SIG-M5 (cell line): ENCODE measurements at regions not wholly inside any gene's neighbourhood (a gene's known extent, or its start where the extent isn't known, plus 50 kb on each side); places are given as distances from the start of the nearest gene placed in this dataset.
"Not testable (repeated sequence)": the region's sequence is repeated elsewhere in the genome, so short reads cannot be mapped to it uniquely, and the experiment has no call there.

Experiments
- DNase-seq: peaks from one replicate; lab custom pipeline; 2025; lab: John Stamatoyannopoulos, UW

DNA sequence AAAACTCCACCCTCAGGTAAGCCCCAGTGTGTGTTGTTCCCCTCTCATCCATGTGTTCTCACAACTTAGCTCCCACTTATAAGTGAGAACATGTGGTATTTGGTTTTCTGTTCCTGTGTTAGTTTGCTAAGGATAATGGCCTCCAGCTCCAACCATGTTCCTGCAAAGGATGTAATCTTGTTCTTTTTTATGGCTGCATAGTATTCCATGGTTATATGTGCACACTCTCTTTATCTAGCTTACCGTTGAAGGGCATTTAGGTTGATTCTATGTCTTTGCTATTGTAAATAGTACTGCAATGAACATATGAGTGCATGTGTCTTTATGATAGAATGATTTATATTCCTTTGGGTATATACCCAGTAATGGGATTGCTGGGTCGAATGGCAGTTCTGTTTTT is 124.4 kb upstream of the RANBP3L start:
- not testable (repeated sequence) for DNase-seq

DNA sequence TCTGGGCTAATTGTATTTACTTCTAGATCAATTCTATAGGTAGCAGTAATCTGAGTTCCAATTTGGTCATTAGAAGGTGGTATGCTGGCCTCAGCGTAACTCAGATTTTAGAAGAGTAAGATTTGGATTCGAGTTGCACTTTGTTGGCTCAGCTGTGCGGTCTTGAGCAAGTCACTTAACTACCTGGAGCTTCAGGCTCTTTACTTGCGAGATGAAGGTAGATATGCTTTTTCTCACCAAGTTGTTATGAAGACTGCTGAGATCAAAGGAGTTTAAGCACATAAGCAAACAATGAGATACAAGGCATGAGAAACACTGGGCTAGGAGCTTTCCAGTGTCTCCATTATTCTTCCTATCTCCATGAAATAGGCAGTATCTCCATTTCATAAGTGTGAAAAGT is 133.8 kb upstream of the RANBP3L start:
- no peak for DNase-seq

DNA sequence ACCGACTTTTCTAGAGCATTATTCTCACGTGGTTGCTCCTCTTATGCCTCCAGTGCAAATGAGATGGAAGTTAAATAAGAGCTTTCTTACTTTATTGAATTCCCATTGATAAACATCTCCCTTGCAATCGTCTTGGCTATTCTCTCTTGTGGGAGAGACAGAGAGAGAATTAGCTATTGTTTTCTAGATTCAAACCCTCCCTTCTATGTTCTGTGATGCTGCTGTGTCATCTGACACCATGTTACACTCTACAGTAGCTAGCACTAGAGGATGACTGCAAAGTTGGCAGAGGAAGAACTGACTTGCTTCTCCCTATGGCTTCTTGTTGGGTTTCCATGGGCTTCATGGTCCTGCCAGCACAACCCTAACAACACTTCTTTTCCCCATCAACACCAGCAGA is 134.6 kb upstream of the RANBP3L start:
- no peak for DNase-seq

DNA sequence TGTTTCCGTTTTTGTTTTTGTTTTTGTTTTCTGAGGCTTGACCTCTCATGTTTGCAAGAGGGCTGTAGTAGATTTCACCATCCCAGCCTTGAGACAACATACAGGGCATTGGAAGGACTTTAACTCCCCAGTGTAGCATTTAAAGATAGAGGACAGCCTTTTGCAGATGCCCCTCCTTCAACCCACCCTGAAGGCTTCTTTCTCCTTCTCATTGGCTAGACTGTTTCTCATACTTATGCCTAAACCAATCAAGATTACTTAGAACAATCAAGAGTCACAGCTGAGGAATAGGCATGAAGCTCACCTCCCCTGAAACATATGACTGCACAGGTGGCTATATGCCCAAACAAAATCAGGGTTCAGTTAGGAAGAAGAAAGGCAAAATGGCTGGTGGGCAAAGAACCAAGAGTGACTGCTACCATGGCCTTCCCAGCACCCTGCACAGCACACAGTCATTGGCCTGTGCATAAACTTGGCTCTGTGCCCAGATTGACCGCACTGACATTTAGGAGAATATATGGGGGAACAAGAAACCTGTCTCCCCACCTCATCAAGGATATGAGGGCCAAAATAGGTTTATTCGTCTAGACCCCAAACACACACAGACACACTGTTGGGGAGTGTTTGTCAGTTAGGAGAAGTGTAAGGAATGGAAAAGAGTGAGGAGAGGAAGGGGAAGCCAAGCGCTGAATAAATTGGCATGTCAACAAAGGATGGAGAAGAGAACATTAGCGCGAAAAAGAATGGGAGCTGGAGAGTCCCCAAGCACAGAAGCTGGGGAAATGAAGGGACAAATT is 137.3 kb upstream of the RANBP3L start:
- no peak for DNase-seq

DNA sequence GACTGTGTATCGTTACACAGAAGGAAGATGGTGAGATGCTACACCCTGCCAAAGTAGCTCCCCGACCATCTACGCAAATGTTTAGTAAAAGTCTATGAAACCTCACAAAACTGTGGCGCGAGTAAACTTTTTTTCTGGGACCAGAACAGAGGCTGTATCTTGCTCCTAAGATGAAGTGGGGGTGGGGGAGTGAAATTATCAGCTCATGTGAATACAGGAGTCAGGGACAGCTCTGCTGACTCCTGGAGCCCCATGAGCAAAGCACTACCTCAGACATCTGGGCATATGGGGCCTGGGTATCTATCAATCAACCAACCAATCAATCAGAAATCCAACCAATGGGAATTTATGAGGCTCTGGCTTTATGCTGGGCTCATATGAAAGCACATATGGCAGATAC is 138.6 kb upstream of the RANBP3L start:
- DNase-seq: no peak

DNA sequence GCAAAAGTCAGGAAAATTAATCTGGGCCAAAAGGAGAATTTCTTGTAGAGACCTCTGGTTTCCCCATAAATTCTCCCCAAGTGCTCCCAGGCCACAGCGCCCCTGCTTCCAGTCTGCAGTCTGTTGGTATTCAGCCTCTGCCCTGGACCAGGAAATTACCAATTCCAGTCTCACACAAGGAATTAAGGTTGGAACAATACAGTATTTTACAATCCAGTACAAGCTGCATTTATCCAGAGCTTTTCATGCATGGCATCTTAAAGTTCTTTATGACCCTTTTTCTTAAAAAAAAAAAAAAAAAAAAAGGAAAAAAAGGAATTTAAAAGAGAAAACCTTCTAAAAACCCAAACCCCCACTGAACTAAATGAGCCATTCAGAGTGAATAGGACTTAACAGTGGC is 139.6 kb upstream of the RANBP3L start:
- DNase-seq: no peak

DNA sequence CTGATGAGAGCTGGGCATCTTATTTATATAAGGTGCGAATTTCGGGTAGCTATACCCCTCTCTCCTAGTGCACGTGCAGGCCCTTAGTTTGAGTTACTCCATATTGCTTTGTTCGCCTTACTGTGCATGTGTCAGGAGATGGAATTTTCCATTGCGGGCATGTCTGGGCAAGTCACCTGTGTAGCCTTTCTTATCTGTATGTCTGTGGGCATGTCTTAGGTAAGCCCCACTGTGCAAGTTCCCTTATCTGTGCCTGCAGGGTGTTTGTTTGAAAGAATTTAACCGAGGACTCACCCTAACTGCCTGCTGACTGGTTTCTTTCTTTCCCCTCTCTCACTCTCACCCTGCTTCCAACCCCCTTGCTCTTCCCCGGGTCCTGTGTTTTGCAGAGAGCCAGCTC is 140.7 kb upstream of the RANBP3L start:
- DNase-seq: no peak

DNA sequence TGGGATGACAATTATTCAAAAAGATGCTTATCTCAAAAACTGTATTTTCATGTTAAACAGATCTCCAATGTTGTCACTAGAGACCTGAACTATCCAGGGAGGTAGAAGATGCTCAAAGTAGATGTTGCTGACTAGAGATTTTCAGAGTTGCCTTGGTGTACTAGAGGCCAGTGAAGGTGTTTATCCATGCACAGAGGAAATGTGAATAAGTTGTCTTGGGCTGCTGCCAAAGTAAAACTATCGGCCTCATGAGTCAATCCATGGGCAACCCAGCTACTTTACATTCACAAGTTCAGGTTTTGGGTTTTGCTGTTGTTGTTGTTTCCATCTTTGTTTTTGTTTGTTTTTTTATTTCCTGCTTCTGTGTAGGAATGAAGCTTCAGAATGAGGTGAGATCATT is 141.1 kb upstream of the RANBP3L start:
- DNase-seq: no peak

DNA sequence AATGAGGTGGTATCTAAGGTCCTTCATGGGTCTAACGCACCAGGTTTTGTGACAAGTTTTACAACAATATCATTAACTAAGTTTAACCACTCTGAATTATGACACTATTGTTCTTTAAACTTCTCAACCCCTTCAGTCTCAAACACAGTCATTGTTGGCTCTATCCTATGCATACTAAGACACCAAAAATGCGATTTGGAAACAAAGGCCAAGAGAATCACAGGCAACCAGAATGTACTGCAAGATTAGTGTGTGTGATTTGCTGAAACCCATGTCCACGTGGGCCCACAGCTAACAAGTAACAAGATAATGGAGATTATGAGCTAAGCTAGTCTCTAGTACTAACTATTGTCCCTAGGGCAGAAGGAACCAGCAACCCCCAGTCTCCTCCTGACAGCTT is 142.2 kb upstream of the RANBP3L start:
- DNase-seq: no peak

DNA sequence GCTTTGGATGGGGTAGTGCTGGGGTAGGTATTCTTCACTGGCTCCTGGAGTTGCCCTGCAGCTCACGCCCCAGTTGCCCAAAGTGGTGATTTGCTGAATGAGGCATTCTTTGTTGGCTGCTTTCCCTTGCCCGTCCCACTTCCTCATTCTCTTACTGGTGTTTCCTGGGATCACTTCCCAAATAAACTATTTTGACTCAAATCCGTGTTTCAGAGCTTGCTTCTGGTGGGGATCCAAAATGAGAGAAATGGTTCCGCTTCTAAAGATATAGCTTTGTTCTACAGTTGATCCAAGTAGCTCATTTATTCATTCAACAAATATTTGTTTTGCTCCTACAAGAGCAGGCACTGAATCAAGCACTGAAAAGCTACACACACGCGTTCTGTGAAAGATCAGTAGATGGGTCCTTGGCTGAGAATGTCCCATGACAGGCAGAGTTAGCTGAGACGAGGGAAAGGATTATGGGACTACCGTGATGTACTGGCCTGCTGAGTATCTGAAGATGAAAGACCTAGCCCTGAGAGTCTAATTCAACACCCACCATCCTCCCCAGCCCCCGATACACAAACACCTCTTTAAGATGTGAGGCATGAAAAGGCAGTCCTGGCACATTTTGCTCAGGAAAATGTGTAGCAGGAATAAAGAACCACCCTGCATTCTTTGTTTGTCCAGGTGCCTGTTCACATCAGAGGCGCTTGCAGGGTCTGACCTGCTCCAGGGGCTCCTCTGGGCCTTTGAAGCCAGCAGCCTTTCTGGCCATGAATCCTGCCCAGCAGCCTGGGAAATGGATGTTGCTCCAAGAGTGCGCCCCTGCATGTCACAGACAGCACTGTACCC is 143.1 kb upstream of the RANBP3L start:
- DNase-seq: no peak

DNA sequence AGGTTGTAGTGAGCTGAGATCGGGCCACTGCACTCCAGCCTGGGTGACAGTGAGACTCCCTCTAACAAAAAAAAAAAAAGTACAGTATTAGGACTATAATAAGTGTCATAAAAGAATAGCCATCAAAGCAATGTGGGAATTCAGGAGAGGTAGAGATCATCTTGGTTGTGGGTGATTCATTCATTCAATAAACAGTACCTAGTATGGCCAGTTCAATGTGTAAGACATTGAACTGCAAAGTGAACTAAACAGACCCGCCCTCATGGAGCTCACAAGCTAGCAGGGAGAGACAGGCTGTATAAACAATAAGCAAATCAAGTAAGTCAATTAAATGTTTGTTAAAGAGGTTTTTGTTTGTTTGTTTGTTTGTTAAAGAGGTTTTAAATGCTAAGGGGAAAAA is 146.1 kb upstream of the RANBP3L start:
- DNase-seq: no peak

DNA sequence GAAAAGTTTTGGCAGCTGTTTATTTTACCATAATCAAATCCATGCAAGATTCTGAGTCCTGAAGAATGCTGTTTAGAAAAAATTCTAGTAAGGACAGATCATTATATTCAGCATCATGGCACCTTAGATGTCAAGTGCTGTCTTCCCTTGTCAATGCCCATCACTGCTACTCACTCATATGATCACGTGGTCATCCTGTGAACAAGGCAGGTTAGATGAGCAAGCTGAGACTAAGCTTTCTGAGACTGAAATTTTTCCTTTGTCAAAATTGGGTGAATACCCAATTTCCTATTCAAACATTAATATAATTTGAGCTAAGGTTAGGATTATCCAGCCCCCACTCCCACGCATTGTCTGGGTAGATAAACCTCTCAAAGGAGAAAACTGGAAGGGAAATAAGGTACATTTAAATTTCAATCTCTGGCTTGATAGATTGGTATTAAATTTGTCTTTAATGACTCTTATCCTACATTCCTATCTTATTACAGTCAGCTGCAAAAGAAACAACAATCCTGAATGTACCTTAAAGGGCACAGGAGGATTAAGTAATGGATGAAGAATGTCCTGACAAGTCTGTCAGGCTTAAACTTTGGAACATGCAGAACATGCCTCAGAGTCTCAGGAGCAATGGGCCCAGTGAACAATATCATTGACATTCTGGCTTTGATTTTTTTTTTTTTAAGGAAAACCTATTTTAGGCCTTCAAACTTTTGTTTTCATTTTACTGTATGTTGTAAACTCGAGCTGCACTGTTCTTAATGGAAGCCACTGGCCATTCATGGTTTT is 148.7 kb upstream of the RANBP3L start:
- no peak for DNase-seq

DNA sequence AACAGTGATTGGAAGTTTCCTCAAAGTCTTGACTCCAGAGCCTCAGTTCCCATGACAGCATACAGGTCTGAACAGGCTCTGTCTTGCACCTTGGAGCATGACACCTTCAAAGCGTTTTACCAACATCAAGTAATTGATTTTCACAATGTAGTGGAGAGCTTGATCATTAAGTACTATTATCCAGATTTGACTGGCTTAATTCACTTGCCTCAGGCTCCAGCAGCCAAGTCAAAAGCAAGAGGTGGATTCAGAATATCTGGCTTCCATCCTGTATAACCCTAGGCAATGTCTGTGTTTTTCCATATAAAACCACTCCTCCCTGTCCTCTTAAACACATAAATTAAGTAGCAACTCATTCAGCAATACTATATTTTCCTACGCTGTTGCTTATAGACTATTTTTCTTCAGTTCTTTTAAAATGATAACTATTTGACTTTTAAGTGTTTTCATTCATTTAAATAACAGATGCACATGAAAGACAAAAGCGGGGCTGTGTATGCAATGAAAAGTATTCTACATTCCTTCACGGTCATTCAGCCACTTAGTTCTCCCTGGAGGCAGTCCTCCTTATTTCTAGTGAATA is 150.8 kb upstream of the RANBP3L start:
- no peak for DNase-seq

DNA sequence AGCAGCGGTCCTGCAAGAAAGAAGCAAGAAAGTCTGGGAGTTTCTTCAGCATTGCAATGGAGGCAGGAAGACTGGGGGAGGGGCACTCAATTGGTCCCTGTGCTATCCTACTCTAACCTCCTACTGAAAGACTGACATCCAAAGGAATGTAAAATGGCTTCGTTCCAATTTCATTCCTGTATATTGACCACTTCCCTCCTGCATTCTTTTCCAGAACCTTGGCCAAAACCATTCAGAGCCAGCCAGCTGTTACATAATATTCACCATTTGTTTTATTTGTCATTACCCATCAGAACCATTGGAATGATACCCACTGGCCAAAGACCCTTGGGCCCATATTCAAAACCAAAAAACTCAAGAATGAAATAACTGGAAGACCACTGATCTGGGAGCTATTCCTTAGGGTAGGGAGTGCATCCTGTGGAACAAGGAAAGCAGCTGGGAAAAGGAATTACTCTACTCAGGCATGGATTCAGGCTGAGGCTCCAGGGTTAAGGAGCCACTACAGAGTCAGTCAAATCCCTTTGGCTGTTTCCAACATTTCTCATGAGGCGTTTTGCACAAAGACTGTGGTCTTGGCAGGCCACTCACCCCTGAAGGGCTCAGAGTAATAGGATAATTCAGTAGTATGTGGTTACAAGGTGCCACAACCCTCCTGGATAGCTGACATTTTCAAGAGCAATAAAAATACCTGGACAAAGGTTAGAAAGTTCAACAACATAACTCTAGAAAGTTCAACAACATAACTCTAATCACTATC is 148.7 kb upstream of the SLC1A3 start:
- no peak for DNase-seq

DNA sequence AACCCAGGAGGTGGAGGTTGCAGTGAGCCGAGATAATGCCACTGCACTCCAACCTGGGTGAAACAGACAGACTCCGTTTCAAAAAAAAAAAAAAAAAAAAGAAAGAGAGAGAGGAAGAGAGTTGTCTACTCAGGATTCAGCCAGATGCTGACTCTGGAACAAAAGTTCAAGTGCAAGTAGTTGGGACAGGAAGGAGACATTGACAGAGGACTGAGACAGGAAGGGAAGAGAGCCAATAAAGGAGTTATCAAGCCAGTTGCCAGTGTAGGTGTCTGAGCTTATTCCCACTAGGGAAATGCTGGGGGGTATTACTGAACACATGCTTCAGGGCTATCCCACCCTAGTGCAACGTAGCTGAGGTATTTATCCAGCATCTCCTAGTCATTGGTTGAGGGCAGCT is 147.7 kb upstream of the SLC1A3 start:
- DNase-seq: no peak

DNA sequence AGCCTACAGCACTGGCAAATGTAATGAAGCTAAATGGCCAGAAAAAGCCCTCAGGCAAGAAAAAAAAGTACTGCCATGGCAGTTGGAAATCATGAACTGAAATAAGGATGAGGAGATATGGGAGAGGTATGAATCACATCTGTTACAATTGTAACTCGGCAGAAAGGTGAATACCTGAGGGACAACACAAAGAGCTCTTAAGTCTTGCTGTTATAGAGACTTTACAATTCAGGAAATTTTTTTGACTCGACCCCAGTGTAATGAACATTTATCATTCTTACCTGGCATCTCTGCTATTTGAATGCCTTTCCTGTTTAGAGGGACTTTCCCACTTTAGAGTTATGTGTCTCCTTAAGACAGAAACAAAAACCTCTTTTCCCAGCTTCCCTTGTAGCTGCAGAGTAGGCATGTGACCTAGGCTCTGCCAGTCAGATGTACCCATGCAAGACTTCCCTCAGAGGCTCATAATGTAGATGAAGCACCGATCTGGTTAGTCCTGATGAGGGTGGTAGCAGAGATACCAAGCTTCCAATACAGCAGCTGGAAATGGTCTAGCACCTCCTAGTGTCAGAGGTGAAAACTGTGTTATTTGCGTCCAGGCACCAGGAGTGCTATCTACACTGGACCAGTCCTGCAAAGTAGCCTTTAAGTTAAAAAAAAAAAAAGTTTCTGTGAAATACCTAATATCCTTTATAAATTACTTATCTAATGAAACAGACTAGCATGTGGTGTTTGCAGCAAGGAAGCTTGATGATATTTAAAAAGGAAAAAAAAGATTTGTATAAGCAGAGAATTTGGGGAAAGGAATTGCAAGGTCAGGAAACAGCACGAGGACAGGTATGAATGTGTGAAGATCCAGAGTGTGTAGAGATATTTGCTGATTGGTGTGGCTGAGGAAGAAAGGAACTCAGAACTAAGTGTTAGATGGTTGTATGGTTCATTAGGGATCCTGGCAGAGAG is 146.9 kb upstream of the SLC1A3 start:
- DNase-seq: no peak

DNA sequence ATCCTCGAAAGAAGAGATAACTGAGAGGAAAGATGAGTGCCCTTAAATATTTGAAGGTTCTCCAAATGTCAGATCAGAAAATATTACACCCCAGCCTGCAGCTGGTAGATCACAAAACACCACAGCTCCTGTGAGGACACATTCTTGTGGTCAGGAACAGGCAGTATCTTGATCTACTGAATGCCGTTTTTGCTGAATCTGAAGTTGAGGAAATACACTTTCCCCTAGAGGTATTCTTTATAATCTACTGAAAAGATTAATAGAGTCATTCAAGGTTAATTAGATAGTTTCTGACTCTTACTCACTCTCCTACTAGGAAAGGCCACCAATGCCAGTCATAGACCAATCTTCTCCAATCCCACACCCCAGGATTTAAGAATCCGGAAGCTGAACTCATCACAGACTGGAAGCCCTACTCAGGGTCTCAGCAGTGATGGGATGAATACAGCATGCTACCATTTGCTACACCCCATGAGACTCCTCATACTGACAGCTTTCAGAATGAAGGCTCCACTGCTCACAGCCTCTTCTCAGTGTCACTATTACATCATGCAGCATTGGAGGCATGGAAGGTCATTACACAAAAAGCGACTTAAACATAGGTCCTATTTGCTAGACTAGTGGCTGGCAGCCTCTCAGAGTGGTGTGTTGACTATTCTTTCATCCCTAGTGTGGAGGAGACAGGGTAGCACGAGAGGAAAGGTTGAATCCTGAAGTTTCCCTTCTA is 143.9 kb upstream of the SLC1A3 start:
- no peak for DNase-seq

DNA sequence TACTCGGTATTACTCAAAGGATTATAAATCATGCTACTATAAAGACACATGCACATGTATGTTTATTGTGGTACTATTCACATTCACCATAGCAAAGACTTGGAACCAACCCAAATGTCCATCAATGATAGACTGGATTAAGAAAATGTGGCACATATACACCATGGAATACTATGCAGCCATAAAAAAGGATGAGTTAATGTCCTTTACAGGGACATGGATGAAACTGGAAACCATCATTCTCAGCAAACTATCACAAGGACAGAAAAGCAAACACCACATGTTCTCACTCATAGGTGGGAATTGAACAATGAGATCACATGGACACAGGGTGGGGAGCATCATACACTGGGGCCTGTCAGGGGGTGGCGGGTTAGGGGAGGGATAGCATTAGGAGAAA is 130.5 kb upstream of the SLC1A3 start:
- not testable (repeated sequence) for DNase-seq

DNA sequence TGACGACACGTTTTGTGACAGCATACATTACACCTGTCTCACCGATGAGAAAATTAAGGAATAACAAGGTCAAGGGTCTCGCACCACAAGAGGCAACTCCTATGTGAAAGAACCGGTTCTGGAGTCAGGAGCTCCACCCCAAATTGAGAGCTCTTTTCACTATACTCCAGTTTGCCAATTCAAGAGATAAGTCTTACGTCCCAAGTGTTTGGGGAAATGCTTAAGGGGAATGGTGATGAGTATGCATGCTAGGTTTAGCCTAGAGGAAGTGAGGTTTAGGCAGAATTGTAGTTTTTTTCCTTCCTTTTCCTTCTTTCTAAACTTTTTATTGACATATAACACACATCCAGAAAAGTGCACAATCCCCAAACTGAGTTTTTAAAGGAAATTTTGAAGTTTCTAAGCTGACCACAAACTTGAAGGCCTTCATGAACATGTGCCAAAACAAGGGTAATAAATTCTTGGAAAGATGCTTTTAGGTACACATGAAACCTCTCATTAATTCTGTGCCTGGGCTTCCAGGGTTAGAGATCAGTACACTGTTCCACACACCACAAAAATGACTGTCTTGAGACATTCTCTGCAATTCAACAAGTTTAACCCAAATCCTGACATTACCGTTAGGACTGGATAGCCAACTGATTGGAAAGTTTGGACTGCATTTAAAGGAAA is 127.6 kb upstream of the SLC1A3 start:
- DNase-seq: no peak
